ENCODE measurements at regions not wholly inside any gene's neighbourhood (a gene's known extent, or its start where the extent isn't known, plus 50 kb on each side); places are given as distances from the start of the nearest gene placed in this dataset.

- H3K27me3 ChIP-seq = no peaks in the 10 kb centered on the region
- H3K4me3 ChIP-seq = no peak overlapping the region
- WGBS (ENCODE audit: insufficient coverage, low coverage, low lambda C conversion rate, missing lambda C conversion rate) = 72% methylated on average over 3 of the region's 3 CpGs
- no peak overlapping the region for H3K27ac ChIP-seq
- H3K9me3 ChIP-seq = no peaks in the 10 kb centered on the region
- no peaks in the 10 kb centered on the region for H3K4me1 ChIP-seq
- intact Hi-C loops (cut with DNase I) = no loop called here
- H3K36me3 ChIP-seq = no peaks in the 10 kb centered on the region
- ATAC-seq (no peak), DNase-seq (no peak)
- no peak for TF ChIP-seq POLR2A (IDR thresholded peaks at IDR 0.05)
These were observed 66.4 kb upstream of the SEC61G start for GRCh38 chr7:54825368-54825767.

DNA sequence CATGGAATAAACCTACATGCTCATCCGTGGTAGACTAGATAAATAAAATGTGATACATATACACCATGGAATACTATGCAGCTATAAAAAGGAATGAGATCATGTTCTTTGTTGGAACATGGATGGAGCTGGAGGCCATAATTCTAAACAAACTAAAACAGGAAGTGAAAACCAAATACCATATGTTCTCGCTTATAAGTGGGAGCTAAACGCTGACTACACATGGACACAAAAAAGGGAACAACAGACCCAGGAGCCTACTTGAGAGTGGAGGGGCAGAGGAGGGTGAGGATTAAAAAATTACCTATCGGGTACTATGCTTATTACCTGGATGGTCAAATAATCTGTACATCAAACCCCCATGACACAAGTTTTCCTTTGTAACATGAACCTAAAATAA lies 68.7 kb upstream of the SEC61G start:
- TF ChIP-seq, protein P1, sequence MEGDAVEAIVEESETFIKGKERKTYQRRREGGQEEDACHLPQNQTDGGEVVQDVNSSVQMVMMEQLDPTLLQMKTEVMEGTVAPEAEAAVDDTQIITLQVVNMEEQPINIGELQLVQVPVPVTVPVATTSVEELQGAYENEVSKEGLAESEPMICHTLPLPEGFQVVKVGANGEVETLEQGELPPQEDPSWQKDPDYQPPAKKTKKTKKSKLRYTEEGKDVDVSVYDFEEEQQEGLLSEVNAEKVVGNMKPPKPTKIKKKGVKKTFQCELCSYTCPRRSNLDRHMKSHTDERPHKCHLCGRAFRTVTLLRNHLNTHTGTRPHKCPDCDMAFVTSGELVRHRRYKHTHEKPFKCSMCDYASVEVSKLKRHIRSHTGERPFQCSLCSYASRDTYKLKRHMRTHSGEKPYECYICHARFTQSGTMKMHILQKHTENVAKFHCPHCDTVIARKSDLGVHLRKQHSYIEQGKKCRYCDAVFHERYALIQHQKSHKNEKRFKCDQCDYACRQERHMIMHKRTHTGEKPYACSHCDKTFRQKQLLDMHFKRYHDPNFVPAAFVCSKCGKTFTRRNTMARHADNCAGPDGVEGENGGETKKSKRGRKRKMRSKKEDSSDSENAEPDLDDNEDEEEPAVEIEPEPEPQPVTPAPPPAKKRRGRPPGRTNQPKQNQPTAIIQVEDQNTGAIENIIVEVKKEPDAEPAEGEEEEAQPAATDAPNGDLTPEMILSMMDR (IDR thresholded peaks at IDR 0.05) = no peak
- TF ChIP-seq POLR2A (IDR thresholded peaks at IDR 0.05) = no peak
- Histone ChIP-seq H3K27me3 (no peaks in the 10 kb centered on the region), H3K9me3 (no peaks in the 10 kb centered on the region), H3K27ac (no peak overlapping the region), H3K36me3 (no peaks in the 10 kb centered on the region), H3K4me1 (no peaks in the 10 kb centered on the region), H3K4me3 (no peak overlapping the region)
- no peak for ATAC-seq
- WGBS (ENCODE audit: insufficient coverage, low coverage, low lambda C conversion rate, missing lambda C conversion rate) = 84% methylated on average over 4 of the region's 4 CpGs
- intact Hi-C loops (cut with DNase I) = no loop called here
- no peak for DNase-seq

- TF ChIP-seq, protein P1 (IDR thresholded peaks at IDR 0.05) = no peak
- TF ChIP-seq POLR2A (IDR thresholded peaks at IDR 0.05) = no peak
- peak in 1 of 4 donors; percentile 42 for ATAC-seq
- 68% methylated on average over 4 of the region's 4 CpGs for WGBS (ENCODE audit: insufficient coverage, low coverage, low lambda C conversion rate, missing lambda C conversion rate)
- intact Hi-C loops (cut with DNase I) = loop anchor here in 1 of 2 donors (10.0 kb wide), 1 partner anchor 46 kb away; no protein-coding TSS in a partner anchor
- H3K4me1 ChIP-seq = no peaks in the 10 kb centered on the region
- no peak for DNase-seq
- no peak overlapping the region for H3K4me3 ChIP-seq
- no peaks in the 10 kb centered on the region for H3K27me3 ChIP-seq
- no peaks in the 10 kb centered on the region for H3K36me3 ChIP-seq
- no peaks in the 10 kb centered on the region for H3K9me3 ChIP-seq
- H3K27ac ChIP-seq = no peak overlapping the region
These were observed 72.1 kb upstream of the SEC61G start for GRCh38 chr7:54831046-54831643.

GRCh38 chr7:54831644-54832095 lies 72.7 kb upstream of the SEC61G start:
- no peak overlapping the region for H3K27ac ChIP-seq
- no peaks in the 10 kb centered on the region for H3K9me3 ChIP-seq
- intact Hi-C loops (cut with DNase I) = loop anchor here in 1 of 2 donors (10.0 kb wide), 1 partner anchor 47 kb away; no protein-coding TSS in a partner anchor
- DNase-seq (no peak), ATAC-seq (peak in 1 of 4 donors; percentile 30)
- H3K36me3 ChIP-seq = no peaks in the 10 kb centered on the region
- no peaks in the 10 kb centered on the region for H3K27me3 ChIP-seq
- H3K4me3 ChIP-seq = no peak overlapping the region
- no peaks in the 10 kb centered on the region for H3K4me1 ChIP-seq
- WGBS (ENCODE audit: insufficient coverage, low coverage, low lambda C conversion rate, missing lambda C conversion rate) = 55% methylated on average over 7 of the region's 7 CpGs
- TF ChIP-seq POLR2A (IDR thresholded peaks at IDR 0.05) = no peak
- TF ChIP-seq, protein P1 (IDR thresholded peaks at IDR 0.05) = no peak

GRCh38 chr7:54833001-54833467 lies 74.0 kb upstream of the SEC61G start:
- Histone ChIP-seq H3K9me3 (no peaks in the 10 kb centered on the region), H3K27me3 (no peaks in the 10 kb centered on the region), H3K4me1 (no peaks in the 10 kb centered on the region), H3K4me3 (no peak overlapping the region), H3K27ac (no peak overlapping the region), H3K36me3 (no peaks in the 10 kb centered on the region)
- intact Hi-C loops (cut with DNase I) = loop anchor here in 1 of 2 donors (10.0 kb wide), 1 partner anchor 48 kb away; no protein-coding TSS in a partner anchor
- ATAC-seq (no peak), DNase-seq (no peak)
- TF ChIP-seq POLR2A (IDR thresholded peaks at IDR 0.05) = no peak
- TF ChIP-seq, protein P1 (IDR thresholded peaks at IDR 0.05) = no peak
- 96% methylated on average over 18 of the region's 39 CpGs for WGBS (ENCODE audit: insufficient coverage, low coverage, low lambda C conversion rate, missing lambda C conversion rate)

Data from right lobe of liver (tissue), 6 donors.